OCI-LY3 (cell line): ENCODE measurements at regions not wholly inside any gene's neighbourhood (a gene's known extent, or its start where the extent isn't known, plus 50 kb on each side); places are given as distances from the start of the nearest gene placed in this dataset.

Experiments
- EZH2phosphoT487 ChIP-seq: fragments of 200-600 bp; shearing (Covaris generic); IDR thresholded peaks from 2 replicates; pipeline ENCODE4 v1.6.1; 2018; ENCODE audit warnings: antibody characterized with exemption, mixed run types, low read depth
- TF ChIP-seq, protein P1 (sequence below): fragments of 200-600, 300-600 bp; sonication (generic); IDR thresholded peaks from 2 replicates; pipeline ENCODE4 v1.5.1; 2014; ENCODE audit warnings: antibody characterized with exemption, low read length, low read depth

DNA sequence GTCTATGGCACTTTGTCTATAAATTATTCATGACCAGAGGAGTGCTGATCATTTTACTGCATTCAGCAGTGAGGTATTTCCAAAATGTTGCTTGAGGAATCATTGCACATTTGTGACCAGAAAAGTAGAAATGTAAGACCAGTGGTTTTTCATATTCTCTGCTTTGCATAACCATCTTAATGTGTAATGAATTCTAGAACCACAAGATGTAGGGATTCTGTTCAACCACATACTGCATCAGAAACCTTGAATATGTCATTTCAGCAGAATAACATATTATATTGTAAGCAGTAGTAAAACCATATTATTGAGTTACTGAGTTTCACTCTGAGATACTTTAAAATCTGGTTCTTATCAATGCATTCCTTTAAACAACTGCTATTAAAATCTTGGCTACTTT, 1243.4 kb downstream of the MAT2B start:
- no peak for TF ChIP-seq EZH2phosphoT487
- TF ChIP-seq, protein P1, sequence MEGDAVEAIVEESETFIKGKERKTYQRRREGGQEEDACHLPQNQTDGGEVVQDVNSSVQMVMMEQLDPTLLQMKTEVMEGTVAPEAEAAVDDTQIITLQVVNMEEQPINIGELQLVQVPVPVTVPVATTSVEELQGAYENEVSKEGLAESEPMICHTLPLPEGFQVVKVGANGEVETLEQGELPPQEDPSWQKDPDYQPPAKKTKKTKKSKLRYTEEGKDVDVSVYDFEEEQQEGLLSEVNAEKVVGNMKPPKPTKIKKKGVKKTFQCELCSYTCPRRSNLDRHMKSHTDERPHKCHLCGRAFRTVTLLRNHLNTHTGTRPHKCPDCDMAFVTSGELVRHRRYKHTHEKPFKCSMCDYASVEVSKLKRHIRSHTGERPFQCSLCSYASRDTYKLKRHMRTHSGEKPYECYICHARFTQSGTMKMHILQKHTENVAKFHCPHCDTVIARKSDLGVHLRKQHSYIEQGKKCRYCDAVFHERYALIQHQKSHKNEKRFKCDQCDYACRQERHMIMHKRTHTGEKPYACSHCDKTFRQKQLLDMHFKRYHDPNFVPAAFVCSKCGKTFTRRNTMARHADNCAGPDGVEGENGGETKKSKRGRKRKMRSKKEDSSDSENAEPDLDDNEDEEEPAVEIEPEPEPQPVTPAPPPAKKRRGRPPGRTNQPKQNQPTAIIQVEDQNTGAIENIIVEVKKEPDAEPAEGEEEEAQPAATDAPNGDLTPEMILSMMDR = no peak
